Hematopoietic multipotent progenitor cell treated with erythropoietin and hydrocortisone succinate and interleukin-3 and kit ligand, for 8 days (in vitro differentiated cells): ENCODE measurements at regions not wholly inside any gene's neighbourhood (a gene's known extent, or its start where the extent isn't known, plus 50 kb on each side); places are given as distances from the start of the nearest gene placed in this dataset.
"Not testable (repeated sequence)": the region's sequence is repeated elsewhere in the genome, so short reads cannot be mapped to it uniquely, and the experiment has no call there.

Source experiments
- DNase-seq: peaks from one replicate; pipeline ENCODE4 v3.0.0-alpha.2; 2015

GRCh38 chr5:99410386-99410785 is 481.6 kb upstream of the CHD1 start:
- DNase-seq, result not testable (repeated sequence)

- DNase-seq, result not testable (repeated sequence)
Observed at GRCh38 chr5:99404764-99405302, 476.0 kb upstream of the CHD1 start.

- not testable (repeated sequence) for DNase-seq
Observed at GRCh38 chr5:99400571-99400970, 471.8 kb upstream of the CHD1 start.

GRCh38 chr5:99398976-99399375 is 470.2 kb upstream of the CHD1 start:
- DNase-seq, result no peak

- DNase-seq, result no peak
Observed at GRCh38 chr5:99386406-99387077, 457.7 kb upstream of the CHD1 start.

- DNase-seq, result no peak
Observed at GRCh38 chr5:99379187-99379586, 450.4 kb upstream of the CHD1 start.

GRCh38 chr5:99378443-99378842 is 449.6 kb upstream of the CHD1 start:
- no peak for DNase-seq

GRCh38 chr5:99369797-99370593 is 441.2 kb upstream of the CHD1 start:
- no peak for DNase-seq

DNA sequence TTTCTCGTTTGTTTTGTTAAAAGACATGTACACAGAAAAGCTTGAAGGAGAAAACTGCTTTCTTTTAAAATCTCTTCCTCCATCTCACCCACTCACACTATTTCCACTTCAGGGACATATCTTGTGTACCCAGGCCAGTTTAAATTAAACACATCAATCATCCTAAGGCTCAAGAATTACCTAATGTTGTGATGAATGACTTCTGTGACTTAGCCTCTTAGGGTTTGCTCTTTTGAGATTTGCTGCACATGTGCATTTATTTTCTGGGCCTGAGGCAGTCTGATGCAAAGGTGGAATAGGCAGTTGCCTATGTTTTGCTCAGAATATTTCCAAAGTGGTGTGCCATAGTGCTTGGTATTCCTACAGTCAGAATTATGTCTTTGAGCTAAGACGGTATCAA is 439.9 kb upstream of the CHD1 start:
- no peak for DNase-seq

DNA sequence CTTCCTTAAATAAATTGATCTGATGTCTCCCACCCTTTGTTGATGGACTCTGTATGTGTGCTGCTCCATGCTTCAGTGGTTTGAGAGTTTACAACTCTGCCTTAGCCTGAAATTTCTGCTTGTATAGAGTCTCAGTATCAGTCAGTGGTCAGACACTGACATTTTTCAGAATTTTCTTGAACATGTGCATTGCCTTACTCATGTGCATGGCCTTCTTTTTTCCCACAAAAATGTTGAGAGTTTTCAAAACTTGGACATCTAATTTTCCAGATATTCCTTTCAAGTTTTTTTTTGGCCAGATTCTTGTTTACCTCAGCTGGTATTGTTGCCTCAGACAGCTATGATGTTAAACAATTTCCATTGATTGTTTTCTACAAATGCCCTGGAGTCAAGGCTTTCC is 427.1 kb upstream of the CHD1 start:
- no peak for DNase-seq

DNA sequence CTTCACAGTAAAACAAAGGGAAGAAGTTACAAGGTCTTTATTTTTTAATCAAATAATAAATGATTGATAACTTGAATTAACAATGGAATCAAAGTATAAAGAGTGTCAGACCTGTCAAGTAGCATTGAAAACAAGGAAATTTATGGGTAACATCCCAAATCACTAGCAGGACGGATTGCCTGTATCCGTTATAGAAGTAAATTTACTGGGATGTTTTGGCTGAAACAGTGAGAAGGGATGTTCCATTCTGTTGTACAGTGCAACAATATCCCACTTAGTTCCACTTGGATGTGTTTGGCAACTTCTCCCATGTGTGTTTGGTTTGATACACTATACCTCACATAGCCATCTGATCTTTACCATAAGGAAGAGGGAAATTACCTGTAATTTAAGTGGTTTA is 421.0 kb upstream of the CHD1 start:
- DNase-seq, result no peak

GRCh38 chr5:99348597-99348996 is 419.8 kb upstream of the CHD1 start:
- no peak for DNase-seq

GRCh38 chr5:99339758-99340157 is 411.0 kb upstream of the CHD1 start:
- DNase-seq, result not testable (repeated sequence)

DNA sequence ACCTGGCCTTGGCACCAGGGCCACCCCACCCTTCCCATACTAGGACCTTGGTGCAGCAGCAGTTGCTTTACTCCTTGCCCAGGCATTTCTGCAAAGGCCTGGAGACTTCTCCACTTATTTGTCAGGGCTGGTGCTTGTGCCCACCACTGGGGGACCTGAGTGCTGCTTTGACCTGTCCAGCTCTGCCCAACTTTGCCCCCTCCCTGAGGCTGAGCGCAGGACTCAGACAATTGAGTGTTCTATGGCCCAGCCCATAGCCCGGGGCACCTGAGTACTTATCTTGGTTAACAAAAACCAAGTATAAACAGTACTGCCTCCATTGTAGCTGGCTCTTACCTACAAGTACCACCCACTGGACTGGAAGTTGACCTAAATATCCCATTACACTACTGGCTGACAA is 406.1 kb upstream of the CHD1 start:
- no peak for DNase-seq

DNA sequence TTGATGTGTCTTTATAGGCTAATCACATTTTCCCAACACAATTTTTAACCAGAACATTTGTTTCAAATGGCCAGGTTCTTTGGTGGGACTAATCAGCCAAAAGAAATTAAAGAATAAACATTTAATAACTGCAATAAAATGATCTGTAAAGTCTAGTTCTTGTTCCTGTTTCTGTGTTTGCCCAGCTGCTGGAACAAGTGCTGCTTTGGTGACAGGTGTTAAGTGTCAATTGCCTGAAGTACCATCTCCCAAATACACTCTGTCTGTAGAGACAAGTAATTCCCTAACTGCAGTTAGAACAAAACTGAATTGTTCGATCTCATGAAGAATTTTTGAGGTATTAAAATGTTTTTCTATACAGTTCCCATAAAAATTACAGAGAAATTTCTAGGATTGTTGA is 402.3 kb upstream of the CHD1 start:
- no peak for DNase-seq

- DNase-seq, result no peak
Observed at GRCh38 chr5:99320436-99320835, 391.6 kb upstream of the CHD1 start.

DNA sequence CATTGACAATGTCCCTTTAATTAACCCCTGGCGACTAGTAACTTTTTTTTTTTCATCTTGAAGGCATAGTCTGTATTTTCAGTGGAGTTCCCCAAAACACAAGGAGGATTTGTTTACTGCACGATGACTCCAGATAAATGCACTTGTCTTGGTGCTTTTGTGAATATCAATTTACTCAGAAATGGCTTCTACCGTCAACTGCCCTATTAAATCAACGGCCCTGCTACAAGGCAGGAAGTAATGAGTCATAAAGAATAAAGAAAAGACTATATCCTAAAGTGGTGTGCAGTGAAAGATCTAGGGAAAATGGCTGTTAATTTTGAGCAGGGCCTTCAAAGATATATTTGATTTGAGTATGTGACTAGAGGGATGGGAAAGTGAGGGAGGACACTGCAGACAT is 388.3 kb upstream of the CHD1 start:
- no peak for DNase-seq

GRCh38 chr5:99316484-99316883 is 387.7 kb upstream of the CHD1 start:
- DNase-seq, result no peak

DNA sequence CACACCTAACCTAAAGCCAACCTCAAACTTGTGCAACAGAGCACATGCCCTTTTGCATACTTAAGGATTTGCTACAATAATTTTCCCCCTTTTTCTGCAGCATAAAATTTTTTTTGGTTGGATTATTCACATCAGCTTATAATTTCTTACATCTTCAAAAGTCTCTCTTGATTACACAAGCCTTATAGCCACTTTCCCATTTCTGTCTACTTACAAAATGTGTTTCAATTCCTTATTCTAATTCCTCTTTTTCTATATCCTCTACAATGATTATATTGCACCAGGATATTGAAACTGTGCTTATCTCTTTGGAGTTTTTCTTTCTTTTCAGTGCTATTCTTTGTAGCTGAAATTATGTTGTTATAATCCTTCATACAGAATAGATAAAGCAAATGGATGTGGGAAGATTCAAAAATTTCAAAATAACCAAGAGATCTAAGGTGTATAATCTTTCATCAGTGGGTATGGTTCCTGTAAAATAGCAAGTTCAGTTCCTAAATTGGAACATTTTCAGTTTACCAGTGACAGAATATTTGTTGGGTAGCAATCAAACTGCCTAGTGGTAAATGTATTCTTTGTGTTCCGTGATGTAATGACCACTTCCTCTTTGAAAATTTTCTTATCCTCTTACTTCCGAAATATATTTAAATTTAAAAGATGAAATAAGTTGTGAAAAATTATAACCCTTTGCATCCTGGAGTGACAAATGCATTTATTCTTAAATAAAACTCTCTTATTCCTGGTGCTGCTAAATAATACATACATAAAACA is 386.8 kb upstream of the CHD1 start:
- no peak for DNase-seq

DNA sequence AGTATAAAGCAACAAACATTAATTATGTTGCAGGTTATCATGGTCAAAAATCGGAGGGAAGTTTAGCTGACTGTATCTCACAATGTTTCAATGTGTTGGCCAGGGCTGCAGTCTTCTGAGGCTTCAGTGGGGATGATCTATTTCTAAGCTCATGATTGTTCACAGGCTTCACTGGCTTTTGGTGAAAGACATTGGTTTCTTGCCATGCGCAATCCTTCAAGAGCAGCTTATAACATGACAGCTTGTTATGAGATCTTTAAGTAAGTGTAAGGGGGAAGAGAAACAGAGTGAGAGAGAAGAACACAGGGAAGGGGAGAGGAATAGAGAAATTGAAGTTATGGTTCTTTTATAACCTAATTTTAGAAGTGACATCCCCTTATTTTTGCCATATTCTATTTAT is 385.9 kb upstream of the CHD1 start:
- DNase-seq, result no peak

- no peak for DNase-seq
Observed at GRCh38 chr5:99308131-99308530, 379.3 kb upstream of the CHD1 start.

- no peak for DNase-seq
Observed at GRCh38 chr5:99305045-99305580, 376.3 kb upstream of the CHD1 start.

DNA sequence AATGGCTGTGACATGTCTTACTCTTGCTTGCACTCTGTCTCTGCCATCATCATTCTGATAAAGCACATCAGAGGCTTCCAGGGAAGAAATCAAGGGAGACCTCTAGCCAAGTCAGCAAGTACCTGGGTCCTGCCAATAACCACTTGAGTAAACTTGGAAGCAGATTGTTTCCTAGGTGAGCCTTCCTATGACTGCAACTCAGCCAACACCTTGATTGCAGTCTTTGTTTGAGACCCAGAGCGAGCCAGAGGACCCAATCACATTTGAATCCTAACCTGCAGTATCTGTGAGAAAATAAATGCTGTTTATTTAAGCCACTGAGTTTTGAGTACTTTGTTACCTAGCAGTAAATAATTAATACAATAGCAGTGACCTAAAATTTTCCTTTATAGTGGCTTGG is 356.8 kb upstream of the CHD1 start:
- DNase-seq, result no peak
